DND-41 (cell line): ENCODE measurements at regions not wholly inside any gene's neighbourhood (a gene's known extent, or its start where the extent isn't known, plus 50 kb on each side); places are given as distances from the start of the nearest gene placed in this dataset.

Experiments
- ATAC-seq: fragments of 200-7000 bp; cut with Tn5 transposase; 3 replicates; pipeline ENCODE4 v1.9.1; 2021; ENCODE audit warnings: low read depth; ENCODE audit not compliant: insufficient read depth
- DNase-seq: peaks from one replicate; pipeline ENCODE4 v3.0.0-alpha.2; 2020
- H2AFZ ChIP-seq: 2 replicates; pipeline ENCODE4 v1.6.0; 2012; ENCODE audit warnings: low read depth, low read length
- H3K27ac ChIP-seq: 2 replicates; pipeline ENCODE4 v1.5.1; 2012; ENCODE audit warnings: low read length, inconsistent platforms
- H3K27me3 ChIP-seq: fragments of 200-600 bp; sonication (generic); 2 replicates; pipeline ENCODE4 v1.6.0; 2012; ENCODE audit warnings: low read length, mild to moderate bottlenecking, inconsistent platforms; ENCODE audit not compliant: insufficient read depth, poor library complexity
- H3K36me3 ChIP-seq: 2 replicates; pipeline ENCODE4 v1.5.1; 2012; ENCODE audit warnings: low read length, inconsistent platforms; ENCODE audit not compliant: insufficient read depth
- H3K4me1 ChIP-seq: 2 replicates; pipeline ENCODE4 v1.5.1; 2012; ENCODE audit warnings: mild to moderate bottlenecking, low read length; ENCODE audit not compliant: insufficient read depth
- H3K4me2 ChIP-seq: 2 replicates; pipeline ENCODE4 v1.6.0; 2012; ENCODE audit warnings: mild to moderate bottlenecking, moderate library complexity, low read length, inconsistent platforms; ENCODE audit not compliant: insufficient read depth
- H3K4me3 ChIP-seq, 2 experiments: fragments of 200-600 bp in 1 of 2; shearing (Covaris generic) in 1 of 2; 2 replicates each; pipeline ENCODE4 v1.5.1; 2012 to 2016; ENCODE audit warnings: inconsistent platforms in 2 of 2, low read length in 2 of 2, mild to moderate bottlenecking in 2 of 2, low read depth in 1 of 2, moderate library complexity in 1 of 2
- H3K79me2 ChIP-seq: 2 replicates; pipeline ENCODE4 v1.6.0; 2012; ENCODE audit warnings: low read length, inconsistent platforms; ENCODE audit not compliant: insufficient read depth
- H3K9ac ChIP-seq: 2 replicates; pipeline ENCODE4 v1.6.0; 2012; ENCODE audit warnings: low read depth, mild to moderate bottlenecking, inconsistent platforms, low read length, moderate library complexity
- H3K9me3 ChIP-seq: 2 replicates; pipeline ENCODE4 v1.5.1; 2012; ENCODE audit warnings: low read length, moderate library complexity, mild to moderate bottlenecking, inconsistent platforms; ENCODE audit not compliant: insufficient read depth, severe bottlenecking
- H4K20me1 ChIP-seq: 2 replicates; pipeline ENCODE4 v1.6.0; 2012; ENCODE audit warnings: low read length; ENCODE audit not compliant: insufficient read depth
- EZH2 ChIP-seq: IDR thresholded peaks from 3 replicates; pipeline ENCODE4 v1.6.1; 2012; ENCODE audit warnings: borderline replicate concordance, low read depth, mild to moderate bottlenecking, moderate library complexity, low read length, inconsistent platforms; ENCODE audit not compliant: severe bottlenecking
- TF ChIP-seq, protein P1 (sequence below): IDR thresholded peaks from 2 replicates; pipeline ENCODE4 v1.5.1; 2012; ENCODE audit warnings: borderline replicate concordance, low read length, moderate library complexity, mild to moderate bottlenecking; ENCODE audit not compliant: poor library complexity, severe bottlenecking; ENCODE audit errors: extremely low read depth

DNA sequence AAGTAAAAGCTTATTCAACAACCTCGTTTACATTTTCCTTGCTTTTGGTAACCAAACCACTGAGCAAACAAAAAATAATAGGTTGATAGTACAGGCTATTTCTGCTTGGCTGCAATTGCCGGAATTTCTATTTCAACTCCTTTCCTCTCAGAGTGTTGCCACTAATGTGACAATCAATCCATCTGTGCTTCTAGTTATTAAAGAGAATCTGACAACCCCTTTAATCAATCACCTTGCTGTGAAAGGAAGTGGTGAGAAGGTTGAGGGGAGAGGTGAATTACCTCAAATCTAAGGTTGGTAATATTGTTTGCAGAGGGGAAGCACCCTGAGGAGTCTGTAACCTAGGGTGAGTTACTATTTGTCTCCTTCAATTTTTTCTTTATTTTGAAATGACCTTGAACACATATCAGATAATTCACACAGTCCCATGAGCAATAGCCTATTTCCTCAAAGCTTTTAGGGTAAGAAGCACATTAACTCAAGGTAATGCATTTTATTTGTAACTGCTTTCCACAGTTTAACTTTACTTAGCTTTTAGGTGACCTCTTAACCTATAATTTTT is 603.4 kb downstream of the MMUT start:
- H3K4me1 ChIP-seq: no peaks in the 10 kb centered on the region
- TF ChIP-seq, protein P1, sequence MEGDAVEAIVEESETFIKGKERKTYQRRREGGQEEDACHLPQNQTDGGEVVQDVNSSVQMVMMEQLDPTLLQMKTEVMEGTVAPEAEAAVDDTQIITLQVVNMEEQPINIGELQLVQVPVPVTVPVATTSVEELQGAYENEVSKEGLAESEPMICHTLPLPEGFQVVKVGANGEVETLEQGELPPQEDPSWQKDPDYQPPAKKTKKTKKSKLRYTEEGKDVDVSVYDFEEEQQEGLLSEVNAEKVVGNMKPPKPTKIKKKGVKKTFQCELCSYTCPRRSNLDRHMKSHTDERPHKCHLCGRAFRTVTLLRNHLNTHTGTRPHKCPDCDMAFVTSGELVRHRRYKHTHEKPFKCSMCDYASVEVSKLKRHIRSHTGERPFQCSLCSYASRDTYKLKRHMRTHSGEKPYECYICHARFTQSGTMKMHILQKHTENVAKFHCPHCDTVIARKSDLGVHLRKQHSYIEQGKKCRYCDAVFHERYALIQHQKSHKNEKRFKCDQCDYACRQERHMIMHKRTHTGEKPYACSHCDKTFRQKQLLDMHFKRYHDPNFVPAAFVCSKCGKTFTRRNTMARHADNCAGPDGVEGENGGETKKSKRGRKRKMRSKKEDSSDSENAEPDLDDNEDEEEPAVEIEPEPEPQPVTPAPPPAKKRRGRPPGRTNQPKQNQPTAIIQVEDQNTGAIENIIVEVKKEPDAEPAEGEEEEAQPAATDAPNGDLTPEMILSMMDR: no peak
- no peak for TF ChIP-seq EZH2

DNA sequence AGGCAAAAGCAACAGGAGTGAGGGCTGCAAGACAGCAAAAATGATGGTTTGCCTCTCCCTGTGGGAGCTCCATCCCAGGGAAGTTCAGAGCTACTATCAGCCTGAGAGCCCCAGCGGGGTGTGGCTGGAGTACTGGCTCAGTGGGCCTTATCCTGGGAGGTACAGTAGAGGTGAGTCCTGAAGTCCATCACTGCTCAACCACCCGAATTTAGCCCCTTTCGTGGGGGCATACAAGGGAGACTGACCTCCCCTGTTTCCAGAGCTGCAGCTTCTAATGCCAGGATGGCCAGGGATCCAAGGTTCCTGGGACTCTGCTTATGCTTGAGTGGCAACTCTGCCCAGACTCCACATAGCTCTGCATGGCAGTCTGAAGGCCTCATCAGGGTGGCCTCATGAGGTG is 617.8 kb downstream of the MMUT start:
- H3K9me3 ChIP-seq: peaks cover 12% of the 10 kb centered on the region
- H3K79me2 ChIP-seq: no peaks in the 10 kb centered on the region

More for the DNA sequence above, 603.4 kb downstream of the MMUT start:
- H3K9me3 ChIP-seq: peaks cover 3% of the 10 kb centered on the region
- no peaks in the 10 kb centered on the region for H3K79me2 ChIP-seq
- no peak overlapping the region for H2AFZ ChIP-seq
- no peak overlapping the region for H3K9ac ChIP-seq
- no peak overlapping the region for H3K4me3 ChIP-seq
- DNase-seq (no peak), ATAC-seq (no peak)
- no peak overlapping the region for H3K27ac ChIP-seq
- H3K27me3 ChIP-seq: no peaks in the 10 kb centered on the region
- no peaks in the 10 kb centered on the region for H4K20me1 ChIP-seq
- no peak overlapping the region for H3K4me2 ChIP-seq
- H3K36me3 ChIP-seq: no peaks in the 10 kb centered on the region

DNA sequence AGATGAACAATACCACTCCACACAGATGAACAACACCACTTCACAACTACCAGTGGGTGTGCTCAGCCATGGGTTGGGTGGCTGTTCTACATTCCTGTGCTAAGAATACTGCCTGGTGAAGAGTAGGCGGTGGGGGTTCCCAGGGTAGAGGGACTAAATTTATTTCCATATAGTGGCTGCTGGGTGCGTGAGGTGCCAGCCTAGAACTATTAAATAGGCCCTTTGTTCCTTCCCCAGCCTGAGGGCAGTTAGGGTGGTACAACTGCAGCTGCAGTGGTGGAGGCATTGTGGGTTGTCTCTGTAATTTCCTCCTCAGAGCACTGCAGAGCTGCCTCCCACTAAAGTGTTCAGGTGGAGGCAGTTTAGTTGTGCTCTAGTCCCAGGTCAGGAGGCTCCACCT is 618.4 kb downstream of the MMUT start:
- no peak overlapping the region for H3K27ac ChIP-seq
- TF ChIP-seq, protein P1: no peak
- TF ChIP-seq EZH2: no peak
- H3K4me2 ChIP-seq: no peak overlapping the region
- no peaks in the 10 kb centered on the region for H4K20me1 ChIP-seq
- H3K79me2 ChIP-seq: no peaks in the 10 kb centered on the region
- H2AFZ ChIP-seq: no peak overlapping the region
- DNase-seq (no peak), ATAC-seq (no peak)
- no peaks in the 10 kb centered on the region for H3K4me1 ChIP-seq
- no peaks in the 10 kb centered on the region for H3K27me3 ChIP-seq
- no peak overlapping the region for H3K4me3 ChIP-seq
- no peak overlapping the region for H3K9ac ChIP-seq
- peaks cover 12% of the 10 kb centered on the region for H3K9me3 ChIP-seq
- H3K36me3 ChIP-seq: no peaks in the 10 kb centered on the region

More for the DNA sequence above, 617.8 kb downstream of the MMUT start:
- ATAC-seq (no peak), DNase-seq (no peak)
- H3K27me3 ChIP-seq: no peaks in the 10 kb centered on the region
- TF ChIP-seq EZH2: no peak
- TF ChIP-seq, protein P1: no peak
- no peaks in the 10 kb centered on the region for H3K36me3 ChIP-seq
- no peak overlapping the region for H3K4me3 ChIP-seq
- H3K9ac ChIP-seq: no peak overlapping the region
- H2AFZ ChIP-seq: no peak overlapping the region
- H4K20me1 ChIP-seq: no peaks in the 10 kb centered on the region
- no peak overlapping the region for H3K4me2 ChIP-seq
- H3K4me1 ChIP-seq: no peaks in the 10 kb centered on the region
- H3K27ac ChIP-seq: no peak overlapping the region
